ENCODE measurements at regions not wholly inside any gene's neighbourhood (a gene's known extent, or its start where the extent isn't known, plus 50 kb on each side); places are given as distances from the start of the nearest gene placed in this dataset.

- TF ChIP-seq POLR2A (IDR thresholded peaks at IDR 0.05; ENCODE audit: low read depth, low read length) (no peak), POLR2AphosphoS5 (IDR thresholded peaks at IDR 0.05; ENCODE audit: low read depth, low read length) (no peak), TAF1 (IDR thresholded peaks at IDR 0.05; ENCODE audit: borderline replicate concordance, low read depth, low read length) (no peak)
Measured at GRCh38 chr11:45385844-45386243, 99.7 kb upstream of the SYT13 start.

Data from GM12892 (cell line).